GM12891 (cell line): ENCODE measurements at regions not wholly inside any gene's neighbourhood (a gene's known extent, or its start where the extent isn't known, plus 50 kb on each side); places are given as distances from the start of the nearest gene placed in this dataset.
"Not testable (repeated sequence)": the region's sequence is repeated elsewhere in the genome, so short reads cannot be mapped to it uniquely, and the experiment has no call there.

ENCODE experiments used
- DNase-seq: peaks from one replicate; pipeline ENCODE4 v3.0.0; 2011; ENCODE audit warnings: low spot score; ENCODE audit not compliant: insufficient read length
- FAIRE-seq: peaks from 2 replicates; lab custom pipeline; 2011; peaks lifted over from hg19 to GRCh38; lab: Jason Lieb, UNC
- PAX5 ChIP-seq: IDR thresholded peaks from 2 replicates; pipeline ENCODE4 v1.6.1; 2011; ENCODE audit warnings: low read length, moderate library complexity, mild to moderate bottlenecking; ENCODE audit not compliant: insufficient read depth, severe bottlenecking
- POLR2A ChIP-seq: IDR thresholded peaks from 2 replicates; pipeline ENCODE4 v1.6.1; 2011; ENCODE audit warnings: low read depth, low read length, control low read depth
- POLR2AphosphoS5 ChIP-seq: IDR thresholded peaks from 2 replicates; pipeline ENCODE4 v1.6.1; 2011; ENCODE audit warnings: low read depth, low read length, control low read depth
- POU2F2 ChIP-seq: IDR thresholded peaks from 2 replicates; pipeline ENCODE4 v1.6.1; 2011; ENCODE audit warnings: low read depth, mild to moderate bottlenecking, control low read depth, low read length, moderate library complexity
- SPI1 ChIP-seq: IDR thresholded peaks from 2 replicates; pipeline ENCODE4 v1.6.1; 2011; ENCODE audit warnings: low read depth, low read length, control low read depth
- TAF1 ChIP-seq: IDR thresholded peaks from 2 replicates; pipeline ENCODE4 v1.6.1; 2011; ENCODE audit warnings: low read depth, low read length, control low read depth

DNA sequence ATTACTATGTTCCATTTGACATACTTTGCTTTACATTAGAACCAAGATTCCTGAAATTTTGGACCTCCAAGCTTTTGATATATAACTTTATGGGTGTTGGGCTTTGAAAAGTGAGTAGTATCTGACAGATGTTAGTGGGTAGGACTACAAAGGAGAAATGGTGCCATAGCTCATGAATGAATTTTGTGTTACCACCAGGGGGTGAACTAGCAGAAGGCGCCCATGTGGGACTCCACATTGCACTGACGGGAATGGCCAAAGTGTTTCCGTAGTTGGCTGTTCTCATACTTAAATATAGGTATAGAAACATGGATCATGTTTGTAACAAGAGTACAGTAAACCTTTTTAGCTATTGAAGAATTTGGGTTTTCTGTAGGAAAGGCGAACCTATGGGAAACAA lies 337.5 kb downstream of the FLRT2 start:
- DNase-seq (no peak), FAIRE-seq (no peak)
- TF ChIP-seq POLR2AphosphoS5 (no peak), TAF1 (no peak), PAX5 (no peak), POLR2A (no peak), POU2F2 (no peak), SPI1 (no peak)

DNA sequence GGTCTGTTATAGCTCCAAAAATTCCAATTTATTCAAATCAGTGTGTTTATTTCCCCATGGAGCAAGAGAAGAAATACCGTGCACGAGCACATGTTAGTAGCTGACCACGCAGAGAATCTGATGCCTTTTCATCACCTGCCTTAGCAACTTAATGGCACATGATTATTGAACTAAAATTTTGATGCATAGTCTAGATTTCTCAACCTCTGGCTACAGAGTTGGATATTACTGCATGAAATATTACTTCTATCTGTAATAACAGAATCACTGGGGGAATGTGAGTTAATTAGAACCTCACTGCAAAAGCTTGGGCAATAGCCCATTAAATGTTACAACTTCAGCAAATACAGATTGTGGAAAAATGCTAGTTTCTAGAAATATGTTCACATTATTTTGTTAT lies 335.8 kb downstream of the FLRT2 start:
- TF ChIP-seq POU2F2 (no peak), POLR2AphosphoS5 (no peak), SPI1 (no peak), PAX5 (no peak), POLR2A (no peak), TAF1 (no peak)
- no peak for DNase-seq
- no peak for FAIRE-seq

DNA sequence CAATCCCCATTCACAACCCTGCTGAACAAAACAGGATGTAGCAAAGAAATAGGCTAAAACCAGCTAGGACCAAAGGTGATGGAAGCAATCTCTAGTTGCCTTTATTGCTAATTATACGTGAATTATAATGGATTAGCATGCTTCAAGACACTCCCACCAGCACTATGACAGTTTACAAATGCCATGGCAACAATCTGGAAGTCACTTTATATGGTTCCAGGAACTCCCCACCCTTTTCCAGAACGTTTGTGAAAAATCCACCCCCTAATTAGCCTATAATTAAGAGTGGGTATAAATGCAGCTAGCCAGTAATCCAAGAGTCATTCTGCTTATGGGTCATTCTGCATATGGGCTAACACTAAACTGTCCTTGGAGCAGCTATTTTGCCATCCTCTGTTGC lies 328.7 kb downstream of the FLRT2 start:
- no peak for FAIRE-seq
- DNase-seq: no peak
- TF ChIP-seq POU2F2: no peak
- no peak for TF ChIP-seq POLR2A
- TF ChIP-seq SPI1: no peak
- no peak for TF ChIP-seq POLR2AphosphoS5
- no peak for TF ChIP-seq TAF1
- TF ChIP-seq PAX5: no peak

DNA sequence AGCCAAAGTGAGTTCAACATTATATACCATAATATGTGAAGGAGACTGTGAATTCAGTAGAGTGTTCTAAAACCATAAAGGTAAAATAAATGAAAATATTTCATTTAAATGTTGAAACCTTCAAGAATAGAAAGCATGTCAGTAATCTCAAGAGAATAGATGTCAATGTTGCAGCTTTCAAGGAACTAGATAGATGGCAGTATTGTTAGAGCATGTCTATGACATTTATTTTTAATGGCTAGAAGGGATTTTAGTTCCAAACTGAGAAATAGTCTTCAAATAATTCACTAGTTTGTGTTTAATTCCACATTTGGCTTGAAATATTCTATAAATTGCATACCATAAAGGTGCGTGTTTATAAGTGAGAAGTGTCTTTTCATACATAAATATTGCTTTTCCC lies 326.5 kb downstream of the FLRT2 start:
- FAIRE-seq: no peak
- no peak for TF ChIP-seq POU2F2
- DNase-seq: no peak

DNA sequence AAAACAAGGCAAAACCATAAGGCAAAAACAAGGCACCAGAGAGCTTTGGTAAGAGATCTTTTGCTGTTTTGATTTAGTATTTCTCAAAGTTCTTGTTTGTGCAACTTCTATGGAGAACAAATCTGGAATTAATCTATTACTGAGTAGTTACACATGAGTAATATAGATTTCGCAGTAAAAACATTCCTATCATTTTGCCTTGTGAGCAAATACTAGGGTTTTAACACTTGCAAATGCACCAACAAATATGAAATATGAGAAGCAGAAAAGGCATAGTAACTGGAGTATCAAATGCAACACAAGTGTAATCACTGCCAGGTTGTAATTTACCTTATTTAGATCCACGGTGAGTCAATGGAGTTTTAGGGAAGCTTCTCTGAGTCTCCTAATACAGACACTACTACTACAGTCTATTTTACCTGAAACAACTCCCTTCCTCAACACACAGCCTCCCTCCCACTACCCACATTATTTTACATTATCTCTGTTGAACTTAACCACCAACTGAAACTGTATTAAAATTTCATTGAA lies 324.1 kb downstream of the FLRT2 start:
- no peak for TF ChIP-seq POLR2A
- TF ChIP-seq POU2F2: no peak
- no peak for TF ChIP-seq TAF1
- TF ChIP-seq SPI1: no peak
- no peak for DNase-seq
- FAIRE-seq: no peak

DNA sequence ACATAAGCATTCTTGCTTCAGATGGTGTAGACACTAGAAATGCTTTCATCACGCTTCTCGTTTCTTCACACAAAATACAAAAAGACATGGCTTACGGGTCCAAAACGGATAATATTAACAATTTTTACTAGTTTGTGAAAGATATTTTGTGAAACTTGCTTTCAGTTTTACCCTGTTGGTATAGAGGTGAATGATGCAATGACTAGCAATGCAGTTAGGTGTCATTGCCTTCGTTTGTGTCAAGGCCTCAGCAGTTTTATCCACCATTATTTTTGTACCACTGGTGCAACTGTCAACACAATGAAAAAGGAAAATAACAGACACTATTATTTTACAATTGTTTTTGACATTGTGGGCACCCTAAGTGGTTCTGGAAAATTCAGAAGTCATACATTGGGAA lies 323.0 kb downstream of the FLRT2 start:
- FAIRE-seq: no peak
- TF ChIP-seq PAX5 (no peak), POLR2AphosphoS5 (no peak), POLR2A (no peak), TAF1 (no peak), SPI1 (no peak), POU2F2 (no peak)

DNA sequence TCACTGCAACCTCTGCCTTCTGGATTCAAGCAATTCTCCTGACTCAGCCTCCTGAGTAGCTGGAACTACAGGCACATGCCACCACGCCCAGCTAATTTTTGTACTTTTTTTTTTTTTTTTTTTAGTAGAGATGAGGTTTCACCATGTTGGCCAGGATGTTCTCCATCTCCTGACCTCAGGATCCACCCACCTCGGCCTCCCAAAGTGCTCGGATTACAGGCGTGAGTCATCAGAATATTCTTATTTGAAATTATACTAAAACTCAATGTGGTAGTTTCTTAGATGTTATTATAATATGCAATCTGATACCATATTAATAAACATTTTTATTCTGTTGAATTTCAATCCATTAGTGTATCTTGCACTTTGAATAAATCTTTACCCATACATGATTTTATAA lies 322.2 kb downstream of the FLRT2 start:
- FAIRE-seq: not testable (repeated sequence)

More for the DNA sequence above, 323.0 kb downstream of the FLRT2 start:
- no peak for DNase-seq

DNA sequence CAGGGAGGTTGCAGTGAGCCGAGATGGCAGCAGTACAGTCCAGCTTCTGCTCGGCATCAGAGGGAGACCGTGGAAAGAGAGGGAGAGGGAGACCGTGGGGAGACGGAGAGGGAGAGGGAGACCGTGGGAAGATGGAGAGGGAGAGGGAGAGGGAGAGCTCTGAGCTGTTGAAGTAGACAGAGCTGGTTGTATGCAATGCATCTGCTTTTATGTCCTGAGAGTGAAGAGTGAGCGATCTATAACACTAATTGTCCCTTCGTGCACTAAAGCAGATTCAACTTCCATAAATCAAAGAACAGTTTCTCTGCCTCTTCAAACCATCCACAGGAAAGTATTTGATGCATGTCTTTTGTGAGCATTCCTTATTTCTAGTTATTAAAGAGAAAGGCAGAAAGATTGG lies 300.6 kb downstream of the FLRT2 start:
- not testable (repeated sequence) for DNase-seq, FAIRE-seq

More for the DNA sequence above, 322.2 kb downstream of the FLRT2 start:
- DNase-seq: not testable (repeated sequence)

DNA sequence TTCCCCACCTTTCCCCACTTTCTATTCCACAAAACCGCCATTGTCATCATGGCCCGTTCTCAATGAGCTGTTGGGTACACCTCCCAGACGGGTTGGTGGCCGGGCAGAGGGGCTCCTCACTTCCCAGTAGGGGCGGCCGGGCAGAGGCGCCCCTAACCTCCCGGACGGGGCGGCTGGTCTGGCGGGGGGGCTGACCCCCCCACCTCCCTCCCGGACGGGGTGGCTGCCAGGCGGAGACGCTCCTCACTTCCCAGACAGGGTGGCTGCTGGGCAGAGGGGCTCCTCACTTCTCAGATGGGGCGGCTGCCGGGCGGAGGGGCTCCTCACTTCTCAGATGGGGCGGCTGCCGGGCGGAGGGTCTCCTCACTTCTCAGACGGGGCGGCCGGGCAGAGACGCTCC lies 299.7 kb downstream of the FLRT2 start:
- FAIRE-seq, DNase-seq: not testable (repeated sequence)

DNA sequence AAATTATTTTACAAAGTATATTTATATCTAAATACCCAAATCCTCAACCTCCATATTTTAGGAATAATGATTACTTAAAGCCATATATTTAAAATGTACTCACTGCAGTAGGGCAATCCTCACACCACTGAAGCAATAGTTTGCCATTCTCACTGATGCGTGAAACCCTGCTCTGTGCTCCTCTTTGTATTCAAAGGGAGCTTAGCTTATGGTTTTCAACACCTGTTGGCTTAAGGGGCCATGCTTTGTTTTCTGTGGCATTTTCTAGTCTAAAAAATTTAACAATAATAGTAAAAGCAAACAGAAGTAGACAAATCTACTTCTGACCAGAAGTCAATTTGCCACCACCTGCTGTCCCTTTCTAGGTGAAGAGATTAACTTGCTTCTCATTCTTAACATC lies 294.6 kb downstream of the FLRT2 start:
- FAIRE-seq (no peak), DNase-seq (no peak)
- TF ChIP-seq POLR2AphosphoS5 (no peak), POU2F2 (no peak), SPI1 (no peak), TAF1 (no peak), PAX5 (no peak), POLR2A (no peak)

DNA sequence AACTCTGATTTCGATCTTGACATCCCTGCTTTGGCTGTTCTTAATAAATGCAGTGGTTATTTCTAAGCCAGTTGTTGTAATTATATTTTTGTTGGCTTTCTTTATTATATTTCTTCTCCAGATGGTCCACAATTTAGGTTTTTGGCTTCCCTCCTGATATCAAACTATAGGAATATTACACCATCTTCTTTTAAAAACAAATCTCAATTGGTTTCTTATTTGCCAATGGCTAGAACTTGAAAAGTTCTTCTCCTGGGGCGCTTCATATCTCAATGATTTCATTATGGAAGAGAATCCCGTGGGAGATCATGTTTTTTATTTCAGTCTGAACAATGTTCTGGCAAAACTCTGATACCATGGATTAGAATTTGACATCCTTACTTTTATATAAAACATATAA lies 292.3 kb downstream of the FLRT2 start:
- DNase-seq: no peak
- no peak for TF ChIP-seq POU2F2
- TF ChIP-seq PAX5: no peak
- no peak for TF ChIP-seq SPI1
- TF ChIP-seq POLR2AphosphoS5: no peak
- TF ChIP-seq TAF1: no peak
- no peak for TF ChIP-seq POLR2A
- no peak for FAIRE-seq

DNA sequence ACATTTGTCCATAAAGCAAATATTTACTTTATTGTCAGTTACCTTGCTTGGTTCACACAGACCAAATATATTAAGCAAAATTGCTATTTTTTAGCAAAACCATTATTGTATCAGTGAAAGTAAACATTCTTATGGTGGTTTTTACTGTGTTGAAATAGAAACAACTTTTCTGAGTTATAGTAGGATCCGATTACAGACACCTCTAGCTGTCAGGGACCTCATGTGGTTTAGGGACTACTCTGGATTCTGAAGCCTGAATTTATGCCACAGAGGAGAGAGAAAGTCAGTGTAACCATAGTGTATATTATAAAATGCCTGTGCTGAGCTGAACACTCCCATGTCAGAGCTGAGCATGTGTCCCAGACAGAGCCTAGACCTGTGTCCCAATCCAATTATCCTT lies 287.5 kb downstream of the FLRT2 start:
- TF ChIP-seq TAF1 (no peak), POLR2A (no peak), SPI1 (no peak), POLR2AphosphoS5 (no peak), POU2F2 (no peak), PAX5 (no peak)
- DNase-seq (no peak), FAIRE-seq (no peak)
